ENCODE measurements at regions not wholly inside any gene's neighbourhood (a gene's known extent, or its start where the extent isn't known, plus 50 kb on each side); places are given as distances from the start of the nearest gene placed in this dataset.

DNA sequence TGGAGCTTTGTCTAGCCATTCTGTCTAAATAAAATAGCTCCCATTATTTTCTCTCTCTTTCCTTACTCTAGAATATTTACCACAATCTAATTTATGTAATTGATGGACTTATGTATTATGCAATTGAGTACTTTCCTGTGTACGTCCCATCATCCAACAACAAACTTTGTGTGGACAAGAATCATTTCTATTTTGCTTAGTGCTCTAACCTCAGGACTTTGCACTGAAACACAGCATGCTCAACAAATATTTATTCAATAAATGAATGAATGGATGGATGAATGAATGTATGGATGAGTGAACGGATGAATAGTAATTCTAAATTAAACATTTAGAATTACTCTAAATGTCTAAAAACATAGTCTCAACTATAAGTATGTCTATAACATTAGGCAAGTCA, 115.2 kb upstream of the RORA start (continued):
- TF ChIP-seq, protein P1, sequence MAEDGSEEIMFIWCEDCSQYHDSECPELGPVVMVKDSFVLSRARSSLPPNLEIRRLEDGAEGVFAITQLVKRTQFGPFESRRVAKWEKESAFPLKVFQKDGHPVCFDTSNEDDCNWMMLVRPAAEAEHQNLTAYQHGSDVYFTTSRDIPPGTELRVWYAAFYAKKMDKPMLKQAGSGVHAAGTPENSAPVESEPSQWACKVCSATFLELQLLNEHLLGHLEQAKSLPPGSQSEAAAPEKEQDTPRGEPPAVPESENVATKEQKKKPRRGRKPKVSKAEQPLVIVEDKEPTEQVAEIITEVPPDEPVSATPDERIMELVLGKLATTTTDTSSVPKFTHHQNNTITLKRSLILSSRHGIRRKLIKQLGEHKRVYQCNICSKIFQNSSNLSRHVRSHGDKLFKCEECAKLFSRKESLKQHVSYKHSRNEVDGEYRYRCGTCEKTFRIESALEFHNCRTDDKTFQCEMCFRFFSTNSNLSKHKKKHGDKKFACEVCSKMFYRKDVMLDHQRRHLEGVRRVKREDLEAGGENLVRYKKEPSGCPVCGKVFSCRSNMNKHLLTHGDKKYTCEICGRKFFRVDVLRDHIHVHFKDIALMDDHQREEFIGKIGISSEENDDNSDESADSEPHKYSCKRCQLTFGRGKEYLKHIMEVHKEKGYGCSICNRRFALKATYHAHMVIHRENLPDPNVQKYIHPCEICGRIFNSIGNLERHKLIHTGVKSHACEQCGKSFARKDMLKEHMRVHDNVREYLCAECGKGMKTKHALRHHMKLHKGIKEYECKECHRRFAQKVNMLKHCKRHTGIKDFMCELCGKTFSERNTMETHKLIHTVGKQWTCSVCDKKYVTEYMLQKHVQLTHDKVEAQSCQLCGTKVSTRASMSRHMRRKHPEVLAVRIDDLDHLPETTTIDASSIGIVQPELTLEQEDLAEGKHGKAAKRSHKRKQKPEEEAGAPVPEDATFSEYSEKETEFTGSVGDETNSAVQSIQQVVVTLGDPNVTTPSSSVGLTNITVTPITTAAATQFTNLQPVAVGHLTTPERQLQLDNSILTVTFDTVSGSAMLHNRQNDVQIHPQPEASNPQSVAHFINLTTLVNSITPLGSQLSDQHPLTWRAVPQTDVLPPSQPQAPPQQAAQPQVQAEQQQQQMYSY (CRISPR knock-in tag; IDR thresholded peaks at IDR 0.05): no peak

DNA sequence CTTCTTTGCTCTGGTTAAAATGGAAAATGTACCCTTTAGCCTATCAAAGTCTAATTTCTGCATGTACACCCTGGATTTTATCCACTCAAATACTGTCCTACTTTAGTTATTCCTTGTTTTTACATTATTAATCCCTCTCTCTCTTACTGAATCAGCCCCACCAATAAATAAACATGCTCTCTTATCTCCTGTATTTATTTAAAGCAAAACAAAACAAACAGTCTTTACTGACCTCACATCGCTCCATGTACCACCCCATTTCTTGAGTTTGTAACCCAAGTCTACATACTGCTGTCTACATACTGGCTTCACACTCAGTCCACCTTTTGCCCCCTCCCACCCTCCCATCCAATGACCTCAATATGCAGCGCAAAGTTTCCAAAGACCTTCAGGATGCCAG, 113.3 kb upstream of the RORA start:
- ChIA-PET SMC1A (ENCODE audit: uncharacterized antibody, unreplicated experiment) (no interaction called here), POLR2A (no interaction called here), RAD21 (ENCODE audit: unreplicated experiment) (no interaction called here), CTCF (no interaction called here)
- H3K4me2 ChIP-seq (ENCODE audit: control insufficient read depth, insufficient read depth): no peak overlapping the region
- no peak overlapping the region for H3K9ac ChIP-seq (ENCODE audit: control insufficient read depth, insufficient read depth, low read length)
- H3K36me3 ChIP-seq (ENCODE audit: control insufficient read depth in 2 of 2, insufficient read depth in 2 of 2, low read length in 1 of 2): no peaks in the 10 kb centered on the region
- intact Hi-C loops (cut with micrococcal nuclease; ENCODE audit: unreplicated experiment): loop anchor here (10.0 kb wide), 1 partner anchor 58 kb away; no protein-coding TSS in a partner anchor
- WGBS (ENCODE audit: insufficient coverage, insufficient replicate concordance, low lambda C conversion rate, missing lambda C conversion rate): 28% methylated on average over 2 of the region's 2 CpGs
- H3K9me3 ChIP-seq (replicated peaks; ENCODE audit: control insufficient read depth, insufficient read depth, low read length): no peaks in the 10 kb centered on the region
- H3K27ac ChIP-seq (ENCODE audit: control insufficient read depth, insufficient read depth): no peak overlapping the region
- H3K4me3 ChIP-seq: no peak overlapping the region
- no peaks in the 10 kb centered on the region for H3K27me3 ChIP-seq (replicated peaks in 1 of 2; ENCODE audit: control insufficient read depth in 2 of 2, insufficient read depth in 2 of 2, low read length in 1 of 2)
- H4K20me1 ChIP-seq (ENCODE audit: control insufficient read depth, insufficient read depth): no peaks in the 10 kb centered on the region
- H3K79me2 ChIP-seq (ENCODE audit: control insufficient read depth, insufficient read depth, low read length): no peaks in the 10 kb centered on the region
- no peak overlapping the region for H2AFZ ChIP-seq (ENCODE audit: control insufficient read depth, low read depth, low read length)
- FAIRE-seq: no peak
- no TSS peak for BruUV-seq (replicated peaks)
- H3K4me1 ChIP-seq (ENCODE audit: control insufficient read depth, insufficient read depth, low read length): no peaks in the 10 kb centered on the region
- in situ Hi-C loops (cut with MboI): no loop called here
- no peak for ATAC-seq
- DNase-seq (ENCODE audit: low read depth, low spot score): no peak
- TF ChIP-seq, protein P2, sequence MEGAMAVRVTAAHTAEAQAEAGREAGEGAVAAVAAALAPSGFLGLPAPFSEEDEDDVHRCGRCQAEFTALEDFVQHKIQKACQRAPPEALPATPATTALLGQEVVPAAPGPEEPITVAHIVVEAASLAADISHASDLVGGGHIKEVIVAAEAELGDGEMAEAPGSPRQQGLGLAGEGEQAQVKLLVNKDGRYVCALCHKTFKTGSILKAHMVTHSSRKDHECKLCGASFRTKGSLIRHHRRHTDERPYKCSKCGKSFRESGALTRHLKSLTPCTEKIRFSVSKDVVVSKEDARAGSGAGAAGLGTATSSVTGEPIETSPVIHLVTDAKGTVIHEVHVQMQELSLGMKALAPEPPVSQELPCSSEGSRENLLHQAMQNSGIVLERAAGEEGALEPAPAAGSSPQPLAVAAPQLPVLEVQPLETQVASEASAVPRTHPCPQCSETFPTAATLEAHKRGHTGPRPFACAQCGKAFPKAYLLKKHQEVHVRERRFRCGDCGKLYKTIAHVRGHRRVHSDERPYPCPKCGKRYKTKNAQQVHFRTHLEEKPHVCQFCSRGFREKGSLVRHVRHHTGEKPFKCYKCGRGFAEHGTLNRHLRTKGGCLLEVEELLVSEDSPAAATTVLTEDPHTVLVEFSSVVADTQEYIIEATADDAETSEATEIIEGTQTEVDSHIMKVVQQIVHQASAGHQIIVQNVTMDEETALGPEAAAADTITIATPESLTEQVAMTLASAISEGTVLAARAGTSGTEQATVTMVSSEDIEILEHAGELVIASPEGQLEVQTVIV (IDR thresholded peaks at IDR 0.05; ENCODE audit: borderline replicate concordance, partially characterized antibody): no peak
- TF ChIP-seq CEBPB (IDR thresholded peaks at IDR 0.05; ENCODE audit: borderline replicate concordance in 1 of 2, low read depth in 2 of 2, low read length in 2 of 2) (no peak), NRF1 (conservative IDR thresholded peaks at IDR 0.05; ENCODE audit: low read depth, low read length) (no peak), NR2C1 (IDR thresholded peaks at IDR 0.05) (no peak), CBX3 (IDR thresholded peaks at IDR 0.05; ENCODE audit: borderline replicate concordance, low read depth) (no peak), TCF7 (IDR thresholded peaks at IDR 0.05; ENCODE audit: borderline replicate concordance) (no peak), ZNF384 (IDR thresholded peaks at IDR 0.05; ENCODE audit: borderline replicate concordance, low read depth, low read length) (no peak), RAD51 (IDR thresholded peaks at IDR 0.05) (no peak), CBFB (IDR thresholded peaks at IDR 0.05; ENCODE audit: low read depth) (no peak), IRF4 (IDR thresholded peaks at IDR 0.05; ENCODE audit: low read depth, low read length) (no peak)
- TF ChIP-seq, protein P3, sequence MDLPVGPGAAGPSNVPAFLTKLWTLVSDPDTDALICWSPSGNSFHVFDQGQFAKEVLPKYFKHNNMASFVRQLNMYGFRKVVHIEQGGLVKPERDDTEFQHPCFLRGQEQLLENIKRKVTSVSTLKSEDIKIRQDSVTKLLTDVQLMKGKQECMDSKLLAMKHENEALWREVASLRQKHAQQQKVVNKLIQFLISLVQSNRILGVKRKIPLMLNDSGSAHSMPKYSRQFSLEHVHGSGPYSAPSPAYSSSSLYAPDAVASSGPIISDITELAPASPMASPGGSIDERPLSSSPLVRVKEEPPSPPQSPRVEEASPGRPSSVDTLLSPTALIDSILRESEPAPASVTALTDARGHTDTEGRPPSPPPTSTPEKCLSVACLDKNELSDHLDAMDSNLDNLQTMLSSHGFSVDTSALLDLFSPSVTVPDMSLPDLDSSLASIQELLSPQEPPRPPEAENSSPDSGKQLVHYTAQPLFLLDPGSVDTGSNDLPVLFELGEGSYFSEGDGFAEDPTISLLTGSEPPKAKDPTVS (IDR thresholded peaks at IDR 0.05; ENCODE audit: low read depth, low read length): no peak
- TF ChIP-seq, protein P4, sequence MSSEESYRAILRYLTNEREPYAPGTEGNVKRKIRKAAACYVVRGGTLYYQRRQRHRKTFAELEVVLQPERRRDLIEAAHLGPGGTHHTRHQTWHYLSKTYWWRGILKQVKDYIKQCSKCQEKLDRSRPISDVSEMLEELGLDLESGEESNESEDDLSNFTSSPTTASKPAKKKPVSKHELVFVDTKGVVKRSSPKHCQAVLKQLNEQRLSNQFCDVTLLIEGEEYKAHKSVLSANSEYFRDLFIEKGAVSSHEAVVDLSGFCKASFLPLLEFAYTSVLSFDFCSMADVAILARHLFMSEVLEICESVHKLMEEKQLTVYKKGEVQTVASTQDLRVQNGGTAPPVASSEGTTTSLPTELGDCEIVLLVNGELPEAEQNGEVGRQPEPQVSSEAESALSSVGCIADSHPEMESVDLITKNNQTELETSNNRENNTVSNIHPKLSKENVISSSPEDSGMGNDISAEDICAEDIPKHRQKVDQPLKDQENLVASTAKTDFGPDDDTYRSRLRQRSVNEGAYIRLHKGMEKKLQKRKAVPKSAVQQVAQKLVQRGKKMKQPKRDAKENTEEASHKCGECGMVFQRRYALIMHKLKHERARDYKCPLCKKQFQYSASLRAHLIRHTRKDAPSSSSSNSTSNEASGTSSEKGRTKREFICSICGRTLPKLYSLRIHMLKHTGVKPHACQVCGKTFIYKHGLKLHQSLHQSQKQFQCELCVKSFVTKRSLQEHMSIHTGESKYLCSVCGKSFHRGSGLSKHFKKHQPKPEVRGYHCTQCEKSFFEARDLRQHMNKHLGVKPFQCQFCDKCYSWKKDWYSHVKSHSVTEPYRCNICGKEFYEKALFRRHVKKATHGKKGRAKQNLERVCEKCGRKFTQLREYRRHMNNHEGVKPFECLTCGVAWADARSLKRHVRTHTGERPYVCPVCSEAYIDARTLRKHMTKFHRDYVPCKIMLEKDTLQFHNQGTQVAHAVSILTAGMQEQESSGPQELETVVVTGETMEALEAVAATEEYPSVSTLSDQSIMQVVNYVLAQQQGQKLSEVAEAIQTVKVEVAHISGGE (CRISPR knock-in tag; IDR thresholded peaks at IDR 0.05): no peak
